GM12864 (cell line): ENCODE measurements at regions not wholly inside any gene's neighbourhood (a gene's known extent, or its start where the extent isn't known, plus 50 kb on each side); places are given as distances from the start of the nearest gene placed in this dataset.

Source experiments
- DNase-seq: peaks from one replicate; pipeline ENCODE4 v3.0.0-alpha.2; 2011; ENCODE audit warnings: low read depth
- H3K4me3 ChIP-seq: 2 replicates; pipeline ENCODE4 v1.5.1; 2011; ENCODE audit warnings: mild to moderate bottlenecking, low read depth, low read length, control low read depth
- CTCF ChIP-seq: IDR thresholded peaks from 2 replicates; pipeline ENCODE4 v1.5.1; 2011; ENCODE audit warnings: low read depth, mild to moderate bottlenecking, moderate library complexity, low read length, control low read depth, inconsistent platforms; ENCODE audit errors: missing control alignments

GRCh38 chr2:62297624-62298010 lies 101.7 kb downstream of the B3GNT2 start:
- DNase-seq: no peak
- peak; percentile 16 for TF ChIP-seq CTCF
- H3K4me3 ChIP-seq: no peak overlapping the region

GRCh38 chr2:62296832-62297623 lies 101.1 kb downstream of the B3GNT2 start:
- no peak for DNase-seq
- H3K4me3 ChIP-seq: no peak overlapping the region
- no peak for TF ChIP-seq CTCF

GRCh38 chr2:62296034-62296831 lies 100.3 kb downstream of the B3GNT2 start:
- no peak for DNase-seq
- no peak for TF ChIP-seq CTCF
- H3K4me3 ChIP-seq: no peak overlapping the region

- no peak for DNase-seq
- no peak overlapping the region for H3K4me3 ChIP-seq
- TF ChIP-seq CTCF: no peak
Measured at GRCh38 chr2:62293490-62294271, 97.8 kb downstream of the B3GNT2 start.

- no peak for TF ChIP-seq CTCF
- DNase-seq: no peak
- no peak overlapping the region for H3K4me3 ChIP-seq
Measured at GRCh38 chr2:62293151-62293489, 97.2 kb downstream of the B3GNT2 start.

- no peak overlapping the region for H3K4me3 ChIP-seq
- DNase-seq: no peak
- TF ChIP-seq CTCF: no peak
Measured at GRCh38 chr2:62292190-62292589, 96.3 kb downstream of the B3GNT2 start.
